Stimulated activated CD4-positive, alpha-beta T cell treated with anti-CD3 and anti-CD28 coated beads, Interleukin-4, amount 100 ng/mL, for 24 hours (primary cell): ENCODE measurements at regions not wholly inside any gene's neighbourhood (a gene's known extent, or its start where the extent isn't known, plus 50 kb on each side); places are given as distances from the start of the nearest gene placed in this dataset.
A peak's percentile ranks its signal among the peaks of the same experiment; 100 is the strongest.

ENCODE experiments used
- DNase-seq: peaks from one replicate; pipeline ENCODE4 v3.0.0-alpha.2; 2020

DNA sequence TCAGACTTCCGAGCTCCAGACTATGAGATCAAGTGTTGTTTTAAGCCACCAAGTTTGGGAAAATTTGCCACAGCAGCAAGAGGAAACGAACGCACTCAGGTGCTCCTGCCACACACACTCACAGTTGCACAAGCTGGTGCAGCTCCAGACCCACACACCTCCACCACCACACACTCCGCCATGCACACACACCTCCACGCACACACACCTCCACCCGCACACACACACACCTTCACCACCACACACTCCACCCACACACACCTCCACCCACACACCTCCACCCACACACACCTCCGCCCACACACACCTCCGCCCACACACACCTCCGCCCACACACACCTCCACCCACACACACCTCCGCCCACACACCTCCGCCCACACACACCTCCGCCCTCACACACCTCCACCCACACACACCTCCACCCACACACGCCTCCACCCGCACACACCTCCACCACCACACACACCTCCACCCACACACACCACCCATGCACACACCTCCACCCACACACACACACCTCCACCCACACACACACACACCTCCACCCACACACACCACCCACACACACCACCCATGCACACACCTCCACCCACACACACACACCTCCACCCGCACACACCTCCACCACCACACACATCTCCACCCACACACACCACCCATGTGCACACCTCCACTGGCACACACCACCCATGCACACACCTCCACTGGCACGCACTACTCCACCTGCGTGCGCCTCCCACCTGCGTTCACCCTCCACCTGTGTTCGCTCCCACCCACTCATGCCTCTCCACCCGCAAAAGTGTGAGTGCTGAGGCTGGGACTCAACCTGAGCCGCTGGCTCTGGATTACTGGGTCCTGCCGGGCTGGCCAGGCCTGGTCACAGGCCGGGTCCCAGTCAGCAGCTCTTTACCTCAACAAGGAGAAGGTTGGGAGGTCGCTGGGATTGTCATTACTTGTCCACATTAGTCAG lies 175.6 kb downstream of the BMP7 start:
- DNase-seq = no peak

DNA sequence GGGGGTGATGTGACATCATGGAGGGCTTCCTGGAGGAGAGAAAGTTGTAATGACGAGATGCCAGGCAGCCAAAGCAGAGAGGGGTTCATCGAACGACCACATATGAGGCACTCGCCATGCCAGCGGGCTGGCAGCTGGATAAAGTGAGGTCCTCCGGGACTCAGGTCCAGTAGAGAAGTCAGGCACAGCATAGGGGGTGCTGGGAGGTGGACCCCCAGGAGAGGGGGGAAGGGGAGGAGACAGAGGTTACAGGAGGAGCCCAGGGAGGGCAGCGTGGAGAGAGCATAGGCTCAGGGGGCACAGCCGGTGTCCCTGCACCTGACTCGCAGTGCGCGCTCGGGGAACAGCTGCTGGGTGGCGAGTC lies 174.7 kb downstream of the BMP7 start:
- DNase-seq = no peak

DNA sequence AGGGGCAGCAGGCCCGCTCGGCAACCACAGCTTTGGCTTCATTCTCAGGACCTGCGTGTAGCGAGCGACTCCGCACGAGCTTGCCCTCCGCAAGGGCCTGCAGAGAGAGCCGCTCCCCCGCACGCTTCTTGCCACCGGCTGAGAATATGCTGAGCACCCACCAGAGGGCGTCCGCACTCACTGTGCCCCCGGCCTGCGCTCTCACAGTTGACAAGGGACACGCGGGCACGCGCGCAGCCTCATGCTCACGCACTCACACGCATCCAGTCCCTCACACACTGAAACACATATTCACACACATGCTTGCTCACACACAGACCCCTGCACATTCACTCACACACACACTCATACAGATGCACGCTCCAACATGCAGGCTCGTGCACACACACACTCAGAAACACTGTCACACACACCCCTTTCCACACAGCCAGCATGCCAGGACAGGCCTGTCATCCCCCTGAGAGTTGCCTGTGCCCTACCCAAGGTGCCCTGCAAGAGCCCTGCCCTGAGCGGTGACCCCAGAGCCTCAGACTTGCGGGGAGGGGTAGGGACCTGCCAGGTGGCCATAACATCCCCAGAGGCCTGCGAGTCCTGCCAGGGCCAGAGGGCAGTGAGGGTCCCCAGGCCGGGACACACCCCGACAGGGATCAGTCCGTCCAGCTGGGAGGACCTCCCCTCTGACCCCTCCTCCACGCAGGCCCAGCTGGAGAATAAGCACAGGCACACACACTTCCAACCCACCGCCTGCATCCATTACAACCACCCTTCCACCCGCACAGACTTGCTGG lies 174.1 kb downstream of the BMP7 start:
- DNase-seq = peak; percentile 46

DNA sequence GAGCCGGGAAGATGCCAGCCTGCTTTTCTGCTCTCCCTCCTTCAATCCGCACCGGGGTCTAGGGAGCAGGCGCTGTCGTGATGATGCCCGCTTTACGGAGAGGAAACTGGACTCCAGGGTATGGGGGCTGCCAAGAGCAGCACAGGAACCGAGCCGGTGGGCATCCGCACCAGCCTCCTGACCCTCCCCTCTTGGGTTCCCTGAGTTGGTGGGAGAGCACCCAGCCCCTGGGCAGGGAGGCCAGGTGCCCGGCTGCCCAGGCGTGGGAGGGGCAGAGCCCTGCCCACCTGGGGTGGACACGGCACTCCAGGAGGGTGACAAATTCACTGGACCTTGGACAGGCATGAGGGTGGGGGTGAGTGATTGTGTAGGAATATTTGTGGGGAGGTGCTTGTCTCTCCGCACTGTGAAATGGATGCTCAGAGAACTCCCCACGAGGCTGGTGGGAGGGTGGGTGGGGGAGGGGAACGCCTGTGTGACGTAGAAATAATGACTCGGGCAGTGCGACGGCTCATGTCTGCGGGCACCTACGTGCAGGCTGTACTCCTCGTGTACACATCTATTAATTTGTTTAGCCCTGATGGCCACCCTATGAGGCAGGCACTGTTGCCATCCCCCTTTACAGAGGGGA lies 173.4 kb downstream of the BMP7 start:
- no peak for DNase-seq

DNA sequence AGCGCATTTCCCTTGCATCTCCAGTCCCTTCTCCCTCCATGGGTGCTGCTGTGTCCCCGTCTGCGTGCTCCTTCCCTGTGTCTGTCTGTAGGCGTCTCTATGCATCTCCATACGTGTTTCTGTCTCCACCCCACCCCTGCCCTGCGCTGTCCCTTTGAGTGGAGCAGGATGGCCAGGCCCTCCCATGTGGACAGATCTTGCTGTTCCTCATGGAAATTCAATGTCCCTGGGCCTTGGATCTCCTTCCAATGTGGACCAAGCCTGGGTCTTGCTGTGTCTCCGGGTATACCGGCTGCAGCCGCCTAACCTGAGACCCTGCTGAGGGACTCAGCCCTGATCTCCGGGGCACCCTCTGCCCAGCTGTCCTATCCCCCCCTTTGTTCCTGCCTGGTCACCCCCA lies 172.7 kb downstream of the BMP7 start:
- no peak for DNase-seq

DNA sequence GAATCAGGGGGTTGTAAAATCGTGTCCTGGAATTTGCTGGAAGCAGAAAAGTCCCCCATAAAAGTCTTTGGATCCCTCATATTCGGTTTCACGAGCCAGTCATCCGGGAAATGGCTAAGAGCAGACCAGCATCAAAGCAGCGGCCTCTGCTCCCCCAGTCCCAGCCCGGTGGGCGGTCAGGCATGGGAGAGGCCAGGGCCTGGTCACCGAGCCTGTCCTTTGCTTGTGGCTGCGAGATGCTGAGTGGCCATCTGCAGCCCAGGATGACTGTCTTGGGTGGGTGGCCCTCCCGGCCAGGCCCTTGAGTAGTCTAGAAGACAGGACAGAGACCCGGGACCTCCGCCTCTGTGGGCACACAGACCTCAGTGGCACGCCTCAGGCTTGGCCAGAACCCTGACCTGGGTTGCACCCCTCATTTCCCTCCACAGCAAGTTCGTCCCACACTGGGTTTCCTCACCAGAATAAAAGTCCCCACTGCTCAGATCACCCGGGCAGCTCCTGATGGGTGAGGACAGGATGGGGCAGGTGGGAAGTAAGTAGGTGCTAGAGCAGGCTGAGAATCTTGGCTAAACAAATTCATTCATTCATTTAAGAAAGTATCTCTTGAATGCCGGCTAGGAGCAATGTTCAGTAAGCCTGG lies 172.1 kb downstream of the BMP7 start:
- no peak for DNase-seq

DNA sequence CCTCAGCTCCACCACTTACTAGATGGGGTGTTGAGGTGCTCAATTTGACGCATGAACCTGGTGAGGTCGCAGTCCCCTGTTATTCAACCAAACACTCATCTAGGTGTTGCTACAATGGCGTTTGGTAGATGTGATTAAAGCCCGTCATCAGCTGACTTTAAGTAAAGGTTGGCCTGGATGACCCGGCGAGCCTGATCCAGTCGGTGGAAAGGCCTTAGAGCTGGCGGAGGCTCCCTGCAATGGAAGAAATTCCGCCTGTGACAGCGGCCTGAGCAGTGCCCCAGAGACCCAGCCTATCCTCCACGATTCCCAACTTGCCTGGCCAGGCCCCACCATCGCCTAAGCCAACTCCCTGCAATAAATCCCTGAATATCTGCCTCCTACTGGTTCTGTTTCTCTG lies 171.4 kb downstream of the BMP7 start:
- DNase-seq = no peak

DNA sequence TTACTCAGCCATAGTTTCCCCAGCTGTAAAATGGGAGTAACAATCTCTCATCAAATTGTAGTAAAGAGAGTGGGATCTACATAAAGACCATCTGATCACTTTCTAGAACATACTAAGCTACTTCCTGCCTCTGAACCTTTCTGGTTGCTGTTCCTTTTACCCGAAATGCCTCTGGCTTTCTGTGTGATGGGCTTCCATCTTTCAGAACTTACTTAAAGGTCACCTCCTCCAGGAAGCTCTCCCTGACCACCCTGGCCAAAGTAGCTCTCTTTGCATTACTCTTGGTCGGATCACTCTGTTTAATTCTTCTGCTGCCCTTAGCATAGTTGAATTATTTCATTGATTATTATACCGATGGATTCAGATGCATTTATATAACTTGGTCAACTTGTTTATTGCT lies 171.0 kb downstream of the BMP7 start:
- no peak for DNase-seq

DNA sequence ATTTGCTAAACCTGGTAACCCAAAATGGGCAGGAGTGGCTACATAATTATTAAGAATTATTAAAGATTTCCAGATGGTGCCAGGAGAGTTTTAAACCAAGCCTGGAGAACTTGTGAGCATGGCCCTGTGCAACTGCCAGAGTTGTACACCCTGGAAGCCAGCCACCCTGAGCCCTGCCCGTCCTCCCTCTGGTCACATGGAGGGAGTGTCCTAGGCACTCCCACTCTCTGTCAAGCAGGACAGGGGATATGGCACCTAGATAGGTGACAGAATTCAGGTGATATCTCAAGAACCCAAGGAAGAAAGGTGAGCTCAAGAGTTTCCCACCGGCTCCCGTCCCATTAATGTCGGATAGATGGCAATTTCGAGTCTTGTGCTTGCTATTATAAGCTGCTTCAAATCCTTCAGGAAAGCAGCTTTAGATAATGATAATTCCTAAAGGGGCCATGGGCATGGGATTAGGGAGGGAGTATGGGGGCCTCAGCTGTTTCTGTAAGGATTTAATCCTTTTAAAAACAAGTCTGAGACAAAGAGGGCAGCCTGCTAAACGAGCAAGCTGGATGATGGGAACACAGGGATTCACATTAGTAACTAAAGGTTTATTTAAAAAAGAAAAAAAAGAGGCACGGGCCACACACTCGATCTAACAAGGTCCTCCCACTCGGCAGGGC lies 169.1 kb downstream of the BMP7 start:
- no peak for DNase-seq

DNA sequence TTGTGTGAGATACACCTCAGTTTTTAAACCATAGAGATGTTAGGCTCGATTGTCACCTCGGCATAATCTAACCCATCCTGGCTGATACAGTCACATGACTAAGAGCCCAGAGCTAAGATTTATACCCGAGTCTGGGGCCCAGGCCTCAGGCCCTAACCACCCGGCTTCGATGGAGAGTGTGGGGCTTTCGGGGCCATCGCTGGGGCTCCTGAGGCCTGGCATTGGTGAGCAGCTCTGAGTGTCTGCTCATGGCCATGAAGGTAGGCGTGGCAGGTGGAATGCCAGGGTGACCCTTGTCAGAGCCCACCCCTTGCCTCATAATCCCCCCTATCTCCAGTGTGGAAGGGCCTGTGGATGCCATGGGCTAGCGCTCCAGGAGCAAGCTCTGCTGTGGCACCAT lies 164.3 kb downstream of the BMP7 start:
- no peak for DNase-seq

DNA sequence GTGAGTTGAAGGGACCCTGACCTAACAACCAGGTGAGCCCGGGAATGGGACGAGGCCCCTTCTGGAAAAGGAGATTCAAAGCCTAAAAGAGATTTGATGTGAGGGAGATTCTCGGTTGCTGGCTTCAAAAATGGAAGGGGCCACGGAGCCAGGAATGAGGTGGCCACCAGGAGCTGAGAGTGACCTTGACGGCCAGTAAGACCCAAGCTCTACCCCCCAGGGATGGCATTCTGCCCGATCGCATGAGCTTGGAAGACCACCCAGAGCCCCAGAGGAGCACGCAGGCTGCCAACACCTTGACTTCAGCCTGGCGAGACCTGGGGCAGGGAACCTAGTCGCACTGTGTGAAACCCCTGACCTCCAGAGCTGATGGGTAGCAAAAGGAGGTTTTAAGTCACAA lies 163.9 kb downstream of the BMP7 start:
- no peak for DNase-seq

DNA sequence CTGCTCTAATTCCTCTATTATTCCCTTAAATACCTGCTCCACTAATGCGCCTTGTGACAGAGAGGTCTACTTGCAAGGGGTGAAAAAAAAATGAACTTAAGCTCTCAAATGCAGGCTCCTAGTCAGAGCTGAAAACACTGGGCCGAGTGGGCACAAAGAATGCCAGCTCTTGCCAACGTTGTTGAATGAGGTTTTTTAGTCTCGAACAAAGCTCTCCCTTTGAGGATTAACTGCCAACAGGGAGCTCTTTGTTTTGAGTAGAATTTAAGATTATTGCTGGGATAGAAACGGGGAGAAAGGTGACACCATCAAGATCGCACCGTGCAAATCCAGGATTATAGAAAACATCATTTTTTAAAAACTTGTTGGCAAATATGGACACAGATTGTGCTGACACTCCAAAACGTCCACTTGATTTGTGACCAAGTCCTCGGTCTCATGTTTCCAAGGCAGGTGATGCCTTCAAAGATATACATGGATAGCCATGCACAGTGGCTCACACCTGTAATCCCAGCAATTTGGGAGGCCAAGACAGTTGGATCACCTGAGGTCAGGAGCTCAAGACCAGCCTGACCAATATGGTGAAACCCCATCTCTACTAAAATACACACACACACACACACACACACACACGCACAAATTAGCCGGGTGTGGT lies 163.2 kb downstream of the BMP7 start:
- DNase-seq = no peak

DNA sequence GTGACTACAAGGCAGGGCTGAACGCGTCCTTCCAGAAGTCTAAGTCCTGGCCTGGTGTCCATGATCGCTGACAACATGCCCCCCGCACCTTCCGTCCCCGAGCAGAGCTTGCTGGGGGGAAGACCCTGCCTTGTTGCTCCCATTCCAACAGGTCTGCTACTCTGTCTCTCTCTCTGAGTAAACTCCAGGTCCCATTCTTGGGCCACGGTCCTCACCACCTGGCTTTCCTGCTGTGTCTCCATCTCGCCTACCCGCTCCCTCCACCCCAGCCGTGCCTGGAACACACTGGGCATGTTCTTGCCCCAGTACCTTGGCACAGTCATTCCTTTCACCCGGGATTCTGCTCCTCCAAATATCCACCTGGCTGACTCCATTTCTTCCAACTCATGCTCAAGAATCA lies 162.3 kb downstream of the BMP7 start:
- no peak for DNase-seq

DNA sequence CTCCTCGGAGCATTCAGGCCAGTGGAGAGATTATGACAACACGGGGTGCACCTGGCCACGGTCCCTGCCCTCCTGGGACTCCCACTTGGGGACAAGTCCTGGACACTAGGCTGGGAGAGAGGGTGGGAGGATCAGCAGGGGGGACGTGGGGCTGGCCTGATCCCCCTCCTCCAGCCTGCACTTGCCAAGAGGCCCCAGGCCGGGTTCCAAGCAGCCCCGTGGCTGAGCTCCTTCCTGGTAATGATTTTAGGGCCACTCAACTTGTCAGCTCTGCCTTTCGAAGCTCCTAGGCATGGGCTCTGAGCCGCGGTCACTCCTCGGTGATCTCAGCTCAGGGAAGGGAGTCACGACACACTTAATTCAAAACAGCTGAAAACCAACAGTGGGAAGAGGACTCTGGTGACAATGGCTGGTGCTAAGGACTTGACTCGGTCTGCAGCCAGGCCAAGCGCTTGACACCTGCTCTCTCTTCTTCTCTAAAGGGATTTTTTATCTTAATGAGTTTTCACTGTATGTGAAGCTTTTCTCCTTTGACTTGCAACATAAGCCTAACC lies 161.7 kb downstream of the BMP7 start:
- DNase-seq = no peak

DNA sequence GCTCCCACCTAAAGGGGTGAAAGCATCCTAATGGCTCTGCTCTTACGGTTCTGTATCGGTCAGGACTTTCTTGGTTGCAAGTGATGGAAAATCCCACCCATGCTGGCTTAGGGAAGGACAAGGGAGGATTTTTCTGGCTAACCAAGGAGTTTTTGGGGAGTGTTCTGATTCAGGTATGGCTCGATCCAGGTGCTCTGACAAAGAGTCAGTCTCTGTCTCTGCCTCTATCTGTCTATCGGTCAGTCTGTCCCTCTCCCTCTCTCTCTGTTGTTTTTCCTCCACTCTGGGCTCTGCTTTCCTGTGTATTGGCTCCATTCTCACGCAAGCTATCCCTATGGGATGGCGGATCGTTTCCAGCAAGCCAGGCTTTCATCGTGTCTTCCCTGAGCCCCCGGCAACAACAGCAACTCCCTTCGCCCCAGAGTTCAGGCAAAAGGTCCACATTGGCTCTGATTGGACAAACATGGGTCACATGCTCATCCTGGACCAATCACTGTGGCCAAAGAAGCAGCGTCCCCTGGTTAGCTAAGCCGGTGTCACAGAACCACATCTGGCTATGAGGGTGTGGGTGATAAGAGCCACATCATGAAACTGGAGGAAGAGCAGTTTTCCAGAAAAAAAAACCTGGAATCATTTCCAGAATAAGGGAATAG lies 160.3 kb downstream of the BMP7 start:
- no peak for DNase-seq

DNA sequence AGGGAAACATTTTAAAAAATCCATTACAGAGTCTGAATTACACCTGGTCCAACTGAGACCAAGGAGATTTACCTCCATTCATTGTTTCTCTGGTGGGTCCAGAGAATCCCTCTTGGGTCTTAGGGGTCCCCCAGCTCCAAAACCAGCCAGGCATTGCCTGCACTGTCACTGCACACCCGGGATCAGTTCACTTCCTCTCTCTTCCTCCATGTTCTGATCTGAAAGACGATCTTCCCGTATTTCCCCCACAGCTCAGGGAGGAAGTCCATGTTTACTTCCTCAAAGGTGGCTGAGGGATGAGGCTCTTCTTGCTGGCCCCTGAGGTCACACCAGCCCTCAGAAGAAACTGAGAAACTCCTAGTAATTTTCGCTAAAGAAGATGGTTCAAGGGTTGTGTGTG lies 159.7 kb downstream of the BMP7 start:
- no peak for DNase-seq

DNA sequence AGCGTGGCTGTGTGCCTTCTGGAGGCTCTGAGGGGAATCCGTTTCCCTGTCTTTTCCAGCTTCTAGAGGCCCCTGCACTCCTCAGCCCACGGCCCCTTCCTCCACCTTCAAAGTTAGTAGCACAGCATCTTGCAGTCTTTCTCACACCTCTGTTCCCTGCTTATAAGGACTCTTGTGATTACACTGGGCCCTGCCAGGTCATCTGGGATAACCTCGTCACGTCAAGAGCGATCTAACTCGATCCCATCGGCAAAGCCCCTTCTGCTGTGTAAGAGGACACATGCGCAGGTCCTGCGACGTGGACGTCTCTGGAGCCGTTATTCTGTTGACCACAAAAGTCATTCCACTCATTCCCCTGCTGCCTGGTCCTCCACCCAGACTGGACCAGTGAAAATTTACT lies 159.2 kb downstream of the BMP7 start:
- DNase-seq = no peak

DNA sequence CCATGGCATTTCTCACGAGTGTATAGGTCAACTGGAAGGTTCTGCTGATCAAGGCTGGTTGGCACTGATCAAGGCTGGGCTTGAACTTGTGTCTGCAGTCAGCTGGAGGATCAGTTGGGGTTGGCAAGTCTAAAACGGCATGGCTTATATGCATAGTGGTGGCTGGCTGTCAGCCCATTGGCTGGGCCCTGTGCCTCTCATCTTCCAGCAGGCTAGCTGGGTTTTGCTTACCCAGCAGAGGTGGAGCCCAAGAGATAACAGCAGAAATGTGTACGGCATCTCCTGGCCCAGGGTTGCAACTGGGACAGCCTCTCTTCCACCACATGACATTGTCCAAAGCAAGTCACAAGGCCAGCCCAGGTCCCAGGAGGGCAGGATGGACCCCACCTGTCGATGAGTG lies 158.2 kb downstream of the BMP7 start:
- DNase-seq = no peak

DNA sequence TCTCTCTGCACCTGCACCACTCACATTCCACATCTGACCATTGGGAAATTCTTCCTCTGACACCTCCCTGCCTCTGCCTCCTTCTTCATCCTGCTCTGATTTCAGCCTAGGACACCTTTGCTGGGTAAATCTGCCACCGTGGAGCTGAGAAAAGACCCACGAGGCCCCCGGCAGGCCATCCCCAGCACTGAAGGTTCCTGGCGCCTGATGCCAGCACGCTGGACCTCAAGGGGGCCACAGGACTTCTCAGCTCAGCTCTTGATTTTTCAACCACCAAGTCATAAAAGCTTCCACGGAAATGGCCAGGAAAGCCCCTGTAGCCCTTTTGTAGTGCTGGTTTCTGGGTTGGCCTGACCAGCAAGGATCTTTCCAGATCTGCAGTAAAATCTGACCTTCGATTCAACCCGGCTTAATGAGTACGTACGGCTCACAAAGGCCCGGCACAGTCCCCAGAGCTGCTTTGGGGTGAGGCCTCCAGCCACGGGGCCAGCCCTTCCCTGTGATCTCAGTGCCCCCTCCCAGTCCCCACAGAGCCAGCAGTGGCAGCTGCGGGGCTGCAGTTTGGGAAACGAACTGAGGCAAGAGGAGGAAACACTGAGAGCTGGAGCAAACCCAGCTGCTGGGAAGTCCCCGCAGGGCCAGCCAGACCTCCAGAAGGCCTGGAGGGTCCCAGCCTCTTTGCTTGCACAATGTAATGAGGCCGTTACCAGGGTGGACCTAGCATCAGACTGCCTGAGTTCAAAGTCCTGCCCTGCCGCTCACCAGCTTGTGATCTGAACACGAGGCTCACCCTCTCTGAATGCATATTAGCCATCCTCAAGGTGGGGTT lies 157.5 kb downstream of the BMP7 start:
- DNase-seq = no peak

DNA sequence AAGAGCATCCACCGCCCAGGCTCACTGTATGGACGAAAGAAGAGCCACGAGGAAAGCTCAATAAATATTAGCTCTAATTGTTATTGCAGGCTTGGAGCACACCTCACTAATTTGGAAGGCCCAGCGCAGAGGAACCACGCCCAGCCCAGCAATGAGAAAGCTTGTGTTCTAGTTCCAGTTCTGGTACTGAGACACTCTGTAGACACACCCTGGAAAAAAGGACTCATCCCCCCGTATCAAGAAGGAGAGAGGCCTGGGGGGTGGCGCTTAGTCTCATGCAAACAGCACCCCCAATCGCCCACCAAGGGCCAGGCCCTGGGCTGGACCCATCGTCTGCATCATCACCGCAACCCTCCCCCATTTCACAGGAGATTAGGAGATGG lies 156.9 kb downstream of the BMP7 start:
- no peak for DNase-seq
